ENCODE measurements at regions not wholly inside any gene's neighbourhood (a gene's known extent, or its start where the extent isn't known, plus 50 kb on each side); places are given as distances from the start of the nearest gene placed in this dataset.
"Not testable (repeated sequence)": the region's sequence is repeated elsewhere in the genome, so short reads cannot be mapped to it uniquely, and the experiment has no call there.

DNA sequence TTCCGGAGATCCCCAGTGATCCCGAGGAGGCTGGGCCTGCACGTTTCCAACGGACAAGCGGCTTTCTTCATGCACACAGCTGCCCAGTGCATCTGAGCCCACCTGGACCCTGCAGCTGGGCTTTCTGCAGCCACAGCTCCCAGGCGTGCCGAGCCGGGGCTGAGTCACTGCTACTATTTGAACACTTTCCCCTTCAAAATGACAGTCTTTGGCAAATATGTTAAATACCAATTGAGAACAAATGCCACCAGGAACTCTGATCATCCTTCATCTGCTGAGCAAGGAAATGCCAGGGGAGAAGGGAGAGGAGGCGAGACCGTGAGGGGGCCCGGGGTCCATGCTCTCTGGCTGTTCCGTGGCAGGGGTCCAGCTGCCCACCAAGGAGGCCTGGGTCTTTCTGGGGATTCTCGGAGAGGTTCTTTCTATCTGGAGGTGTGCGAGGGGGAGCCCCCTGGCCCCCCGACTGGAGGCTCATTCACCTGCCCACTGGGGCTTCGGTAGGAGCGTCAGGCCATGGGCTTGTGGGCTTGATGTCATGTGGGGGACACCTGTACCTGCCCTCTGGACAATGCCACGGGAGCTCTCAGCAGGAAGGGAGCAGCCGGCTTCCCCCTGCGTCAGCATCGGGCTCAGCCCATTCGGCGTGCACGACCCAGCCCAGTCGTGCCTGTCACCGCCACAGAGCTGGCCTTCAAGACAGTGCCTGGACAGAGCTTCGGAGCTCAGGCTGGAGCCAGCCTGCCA, 159.6 kb downstream of the CTTN start:
- TF ChIP-seq EZH2 (IDR thresholded peaks at IDR 0.05; ENCODE audit: borderline replicate concordance, low read depth, low read length, poor library complexity, severe bottlenecking) (no peak), CTCF (conservative IDR thresholded peaks at IDR 0.05; ENCODE audit: low read depth, low read length) (no peak)
- H3K27me3 ChIP-seq (replicated peaks; ENCODE audit: insufficient read depth, low read depth, low read length, poor library complexity): no peaks in the 10 kb centered on the region
- no peaks in the 10 kb centered on the region for H3K36me3 ChIP-seq (ENCODE audit: insufficient read depth, low read length, poor library complexity, severe bottlenecking)
- no peak overlapping the region for H3K27ac ChIP-seq (ENCODE audit: low read depth, low read length, poor library complexity, severe bottlenecking)
- intact Hi-C loops (cut with micrococcal nuclease; ENCODE audit: unreplicated experiment): no loop called here
- H3K4me1 ChIP-seq (ENCODE audit: insufficient read depth, low read length, poor library complexity, severe bottlenecking): no peaks in the 10 kb centered on the region
- H3K9me3 ChIP-seq (ENCODE audit: low read depth, low read length, poor library complexity, severe bottlenecking): no peaks in the 10 kb centered on the region
- POLR2A ChIA-PET (ENCODE audit: low non-redundant PET): no interaction called here
- no peak overlapping the region for H3K4me3 ChIP-seq (ENCODE audit: low read depth, low read length, poor library complexity, severe bottlenecking)
- CTCF ChIA-PET: no interaction called here
- BruUV-seq (replicated peaks): no TSS peak
- DNase-seq (ENCODE audit: low spot score): no peak

DNA sequence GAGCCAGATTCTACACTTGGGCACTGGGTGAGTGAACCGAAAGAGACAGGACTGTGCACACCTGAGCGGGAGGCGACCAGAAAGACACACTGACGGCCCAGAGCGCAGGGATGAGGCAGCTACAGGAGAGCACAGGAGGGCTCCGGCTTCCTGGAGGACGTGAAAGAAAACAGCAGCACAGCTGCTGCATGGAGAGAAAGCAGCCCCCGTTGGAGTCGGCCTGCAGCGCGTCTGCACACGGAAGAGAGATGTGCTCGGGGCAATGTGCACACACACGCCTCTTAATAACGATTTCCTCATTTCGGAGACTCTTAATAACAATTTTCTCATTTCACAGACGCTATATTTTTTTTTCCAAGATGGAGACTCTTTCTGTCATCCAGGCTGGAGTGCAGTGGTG, 160.4 kb downstream of the CTTN start:
- DNase-seq (ENCODE audit: low spot score): no peak
- no peak overlapping the region for H3K4me3 ChIP-seq (ENCODE audit: low read depth, low read length, poor library complexity, severe bottlenecking)
- POLR2A ChIA-PET (ENCODE audit: low non-redundant PET): no interaction called here

GRCh38 chr11:70559516-70559915, 161.2 kb downstream of the CTTN start:
- Histone ChIP-seq H3K9me3 (ENCODE audit: low read depth, low read length, poor library complexity, severe bottlenecking) (no peaks in the 10 kb centered on the region), H3K4me3 (ENCODE audit: low read depth, low read length, poor library complexity, severe bottlenecking) (no peak overlapping the region), H3K27me3 (replicated peaks; ENCODE audit: insufficient read depth, low read depth, low read length, poor library complexity) (no peaks in the 10 kb centered on the region), H3K4me1 (ENCODE audit: insufficient read depth, low read length, poor library complexity, severe bottlenecking) (no peaks in the 10 kb centered on the region), H3K36me3 (ENCODE audit: insufficient read depth, low read length, poor library complexity, severe bottlenecking) (no peaks in the 10 kb centered on the region), H3K27ac (ENCODE audit: low read depth, low read length, poor library complexity, severe bottlenecking) (no peak overlapping the region)
- CTCF ChIA-PET: no interaction called here
- no peak for DNase-seq (ENCODE audit: low spot score)
- BruUV-seq (replicated peaks): no TSS peak
- POLR2A ChIA-PET (ENCODE audit: low non-redundant PET): no interaction called here
- intact Hi-C loops (cut with micrococcal nuclease; ENCODE audit: unreplicated experiment): no loop called here
- TF ChIP-seq EZH2 (IDR thresholded peaks at IDR 0.05; ENCODE audit: borderline replicate concordance, low read depth, low read length, poor library complexity, severe bottlenecking) (no peak), CTCF (conservative IDR thresholded peaks at IDR 0.05; ENCODE audit: low read depth, low read length) (no peak)

More for the DNA sequence above, 160.4 kb downstream of the CTTN start:
- Histone ChIP-seq H3K36me3 (ENCODE audit: insufficient read depth, low read length, poor library complexity, severe bottlenecking) (no peaks in the 10 kb centered on the region), H3K27me3 (replicated peaks; ENCODE audit: insufficient read depth, low read depth, low read length, poor library complexity) (no peaks in the 10 kb centered on the region), H3K4me1 (ENCODE audit: insufficient read depth, low read length, poor library complexity, severe bottlenecking) (no peaks in the 10 kb centered on the region), H3K9me3 (ENCODE audit: low read depth, low read length, poor library complexity, severe bottlenecking) (no peaks in the 10 kb centered on the region), H3K27ac (ENCODE audit: low read depth, low read length, poor library complexity, severe bottlenecking) (no peak overlapping the region)
- intact Hi-C loops (cut with micrococcal nuclease; ENCODE audit: unreplicated experiment): no loop called here
- TF ChIP-seq EZH2 (IDR thresholded peaks at IDR 0.05; ENCODE audit: borderline replicate concordance, low read depth, low read length, poor library complexity, severe bottlenecking): no peak
- no peak for TF ChIP-seq CTCF (conservative IDR thresholded peaks at IDR 0.05; ENCODE audit: low read depth, low read length)
- BruUV-seq (replicated peaks): no TSS peak
- CTCF ChIA-PET: no interaction called here

DNA sequence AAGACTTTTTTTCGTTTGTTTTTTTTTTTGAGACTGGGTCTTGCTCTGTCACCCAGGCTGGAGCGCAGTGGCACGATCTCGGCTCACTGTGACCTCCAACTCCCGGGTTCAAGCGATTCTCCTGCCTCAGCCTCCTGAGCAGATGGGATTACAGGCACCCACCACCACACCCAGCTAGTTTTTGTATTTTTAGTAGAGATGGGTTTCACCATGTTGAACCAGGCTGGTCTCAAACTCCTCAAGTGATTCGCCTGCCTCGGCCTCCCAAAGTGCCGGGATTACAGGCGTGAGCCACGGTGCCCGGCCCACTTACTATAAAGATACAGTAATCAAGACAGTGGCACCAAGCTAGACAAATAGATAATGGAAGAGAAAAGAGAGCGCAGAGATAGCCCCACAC, 162.3 kb downstream of the CTTN start:
- H3K27me3 ChIP-seq (replicated peaks; ENCODE audit: insufficient read depth, low read depth, low read length, poor library complexity); CTCF ChIA-PET; H3K9me3 ChIP-seq (ENCODE audit: low read depth, low read length, poor library complexity, severe bottlenecking); BruUV-seq (replicated peaks); H3K4me3 ChIP-seq (ENCODE audit: low read depth, low read length, poor library complexity, severe bottlenecking); H3K4me1 ChIP-seq (ENCODE audit: insufficient read depth, low read length, poor library complexity, severe bottlenecking); intact Hi-C loops (cut with micrococcal nuclease; ENCODE audit: unreplicated experiment); H3K36me3 ChIP-seq (ENCODE audit: insufficient read depth, low read length, poor library complexity, severe bottlenecking); DNase-seq (ENCODE audit: low spot score); H3K27ac ChIP-seq (ENCODE audit: low read depth, low read length, poor library complexity, severe bottlenecking); POLR2A ChIA-PET (ENCODE audit: low non-redundant PET): not testable (repeated sequence)

Data from A673 (cell line).